ENCODE measurements at regions not wholly inside any gene's neighbourhood (a gene's known extent, or its start where the extent isn't known, plus 50 kb on each side); places are given as distances from the start of the nearest gene placed in this dataset.

- TF ChIP-seq EP300 (IDR thresholded peaks at IDR 0.05; ENCODE audit: borderline replicate concordance) (no peak), REST (IDR thresholded peaks at IDR 0.05; ENCODE audit: low read depth) (no peak), FOXM1 (IDR thresholded peaks at IDR 0.05; ENCODE audit: borderline replicate concordance, low read depth) (no peak), NFIC (IDR thresholded peaks at IDR 0.05) (no peak)
Measured at GRCh38 chr20:12925863-12926793, 82.6 kb upstream of the SPTLC3 start.

Measured in Ishikawa (cell line).